ENCODE measurements at regions not wholly inside any gene's neighbourhood (a gene's known extent, or its start where the extent isn't known, plus 50 kb on each side); places are given as distances from the start of the nearest gene placed in this dataset.

DNA sequence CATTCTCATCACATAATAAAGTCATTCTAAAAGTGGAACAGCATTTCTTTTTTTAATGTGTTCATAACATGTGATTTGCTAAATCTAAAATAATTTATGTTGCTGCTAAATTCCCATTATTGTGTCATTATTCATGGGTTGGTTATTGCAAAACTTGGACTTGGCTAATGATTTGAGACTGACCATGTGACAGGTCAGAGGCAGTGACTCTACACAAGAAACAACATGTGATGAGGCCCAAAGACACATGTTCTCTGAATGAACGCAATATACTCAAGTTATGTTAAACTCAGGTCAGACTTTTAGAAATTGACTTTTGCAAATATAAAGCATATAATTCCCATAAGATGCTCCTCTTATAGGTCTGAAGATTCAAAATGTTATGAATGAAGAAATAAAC, 566.1 kb downstream of the TBL1XR1 start:
- Histone ChIP-seq H3K27ac (no peak overlapping the region), H3K27me3 (no peaks in the 10 kb centered on the region), H3K9me3 (no peaks in the 10 kb centered on the region), H3K36me3 (no peaks in the 10 kb centered on the region), H3K4me1 (no peaks in the 10 kb centered on the region), H3K4me3 (no peak overlapping the region)
- in situ Hi-C loops (cut with MboI; ENCODE audit: low sequenced_read_pairs in 4 of 4) (no loop called here), intact Hi-C loops (cut with DNase I; ENCODE audit: low total_unique reads) (no loop called here)
- TF ChIP-seq CTCF (IDR thresholded peaks at IDR 0.05 in 4 of 5, conservative IDR thresholded peaks at IDR 0.05 in 1 of 5), result no peak
- TF ChIP-seq POLR2A (IDR thresholded peaks at IDR 0.05), result no peak
- DNase-seq (no peak), ATAC-seq (no peak)

DNA sequence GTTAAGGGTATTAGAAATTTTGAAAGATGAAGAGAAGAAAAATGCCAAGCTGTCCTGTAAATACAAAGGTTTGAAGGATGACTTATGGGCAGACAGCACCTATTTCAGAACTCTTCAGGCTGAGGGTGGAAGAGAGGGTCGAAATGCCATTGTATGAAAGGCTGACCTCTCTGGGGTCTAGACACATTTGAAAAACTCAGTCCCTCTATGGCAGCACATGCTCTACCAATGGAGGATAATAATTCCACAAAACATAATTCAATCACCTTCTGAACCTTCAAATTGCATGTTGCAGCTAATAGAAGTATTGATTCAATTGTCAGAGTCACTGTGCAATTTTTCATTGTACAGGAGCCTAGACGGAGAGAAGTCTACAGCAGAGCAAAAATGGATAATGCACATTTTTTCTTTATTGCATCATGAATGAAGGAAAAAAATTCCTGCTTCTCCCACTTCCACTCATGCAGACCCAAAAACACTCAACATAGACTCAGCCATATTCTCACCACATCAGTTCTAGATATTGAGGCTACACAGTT, 569.1 kb downstream of the TBL1XR1 start:
- no peak overlapping the region for H3K4me3 ChIP-seq
- intact Hi-C loops (cut with DNase I; ENCODE audit: low total_unique reads), result no loop called here
- no peak overlapping the region for H3K27ac ChIP-seq
- in situ Hi-C loops (cut with MboI; ENCODE audit: low sequenced_read_pairs in 4 of 4), result no loop called here
- no peaks in the 10 kb centered on the region for H3K4me1 ChIP-seq
- ATAC-seq, result no peak
- no peaks in the 10 kb centered on the region for H3K27me3 ChIP-seq
- TF ChIP-seq POLR2A (IDR thresholded peaks at IDR 0.05) (no peak), CTCF (IDR thresholded peaks at IDR 0.05 in 4 of 5, conservative IDR thresholded peaks at IDR 0.05 in 1 of 5) (no peak)
- H3K9me3 ChIP-seq, result no peaks in the 10 kb centered on the region
- no peak for DNase-seq
- no peaks in the 10 kb centered on the region for H3K36me3 ChIP-seq

GRCh38 chr3:176623468-176624150, 573.7 kb downstream of the TBL1XR1 start:
- no peak for TF ChIP-seq CTCF (IDR thresholded peaks at IDR 0.05 in 4 of 5, conservative IDR thresholded peaks at IDR 0.05 in 1 of 5)
- no peak for TF ChIP-seq POLR2A (IDR thresholded peaks at IDR 0.05)
- H3K4me1 ChIP-seq, result no peaks in the 10 kb centered on the region
- no peak overlapping the region for H3K27ac ChIP-seq
- ATAC-seq (no peak), DNase-seq (no peak)
- intact Hi-C loops (cut with DNase I; ENCODE audit: low total_unique reads) (no loop called here), in situ Hi-C loops (cut with MboI; ENCODE audit: low sequenced_read_pairs in 4 of 4) (no loop called here)
- no peaks in the 10 kb centered on the region for H3K36me3 ChIP-seq
- H3K27me3 ChIP-seq, result no peaks in the 10 kb centered on the region
- H3K9me3 ChIP-seq, result no peaks in the 10 kb centered on the region
- no peak overlapping the region for H3K4me3 ChIP-seq

GRCh38 chr3:176619833-176620232, 577.4 kb downstream of the TBL1XR1 start:
- no peak for TF ChIP-seq CTCF (IDR thresholded peaks at IDR 0.05 in 4 of 5, conservative IDR thresholded peaks at IDR 0.05 in 1 of 5)
- no peak for TF ChIP-seq POLR2A (IDR thresholded peaks at IDR 0.05)
- Histone ChIP-seq H3K4me1 (no peaks in the 10 kb centered on the region), H3K27me3 (no peaks in the 10 kb centered on the region), H3K27ac (no peak overlapping the region), H3K9me3 (no peaks in the 10 kb centered on the region), H3K36me3 (no peaks in the 10 kb centered on the region), H3K4me3 (no peak overlapping the region)
- intact Hi-C loops (cut with DNase I; ENCODE audit: low total_unique reads), result no loop called here
- ATAC-seq (no peak), DNase-seq (no peak)
- in situ Hi-C loops (cut with MboI; ENCODE audit: low sequenced_read_pairs in 4 of 4), result no loop called here

DNA sequence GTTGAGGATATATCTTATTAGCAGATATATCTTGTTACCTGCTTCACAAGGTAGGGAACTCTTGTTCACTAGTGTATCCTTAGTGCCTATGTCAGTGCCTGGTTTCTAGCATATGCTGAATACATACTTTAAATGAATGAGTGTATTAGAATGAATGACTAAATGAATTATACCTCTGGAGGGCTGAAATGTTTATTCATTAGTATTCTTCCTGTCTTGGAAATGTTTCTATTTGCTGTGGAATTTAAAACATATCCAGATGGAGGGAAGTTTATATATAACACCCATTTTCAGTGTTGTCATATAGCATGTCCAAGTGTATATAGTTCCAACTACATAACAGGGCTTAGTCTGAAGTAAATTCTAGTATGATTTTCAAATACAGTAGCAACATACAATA, 581.5 kb downstream of the TBL1XR1 start:
- H3K27me3 ChIP-seq, result no peaks in the 10 kb centered on the region
- no peaks in the 10 kb centered on the region for H3K9me3 ChIP-seq
- H3K4me3 ChIP-seq, result no peak overlapping the region
- H3K36me3 ChIP-seq, result no peaks in the 10 kb centered on the region
- in situ Hi-C loops (cut with MboI; ENCODE audit: low sequenced_read_pairs in 4 of 4) (no loop called here), intact Hi-C loops (cut with DNase I; ENCODE audit: low total_unique reads) (no loop called here)
- DNase-seq, result no peak
- no peak overlapping the region for H3K27ac ChIP-seq
- TF ChIP-seq POLR2A (IDR thresholded peaks at IDR 0.05), result no peak
- no peak for TF ChIP-seq CTCF (IDR thresholded peaks at IDR 0.05 in 4 of 5, conservative IDR thresholded peaks at IDR 0.05 in 1 of 5)
- no peak for ATAC-seq
- H3K4me1 ChIP-seq, result no peaks in the 10 kb centered on the region

Data from gastrocnemius medialis (tissue), 4 donors.